ENCODE measurements at regions not wholly inside any gene's neighbourhood (a gene's known extent, or its start where the extent isn't known, plus 50 kb on each side); places are given as distances from the start of the nearest gene placed in this dataset.

- Histone ChIP-seq H3K9ac (ENCODE audit: low read length) (no peak overlapping the region), H3K9me3 (ENCODE audit: low read length) (no peaks in the 10 kb centered on the region), H3K4me3 (ENCODE audit: low read depth in 1 of 2, low read length in 2 of 2) (no peak overlapping the region), H3K36me3 (ENCODE audit: insufficient read depth, low read length) (no peaks in the 10 kb centered on the region), H3K27ac (ENCODE audit: low read depth, low read length) (no peak overlapping the region), H3K27me3 (ENCODE audit: control insufficient read depth in 1 of 2, insufficient read depth in 2 of 2, low read length in 2 of 2) (no peaks in the 10 kb centered on the region), H3K4me1 (ENCODE audit: insufficient read depth, low read length) (no peaks in the 10 kb centered on the region)
Observed at GRCh38 chr22:27566602-27567001, 235.0 kb downstream of the MN1 start.

DNA sequence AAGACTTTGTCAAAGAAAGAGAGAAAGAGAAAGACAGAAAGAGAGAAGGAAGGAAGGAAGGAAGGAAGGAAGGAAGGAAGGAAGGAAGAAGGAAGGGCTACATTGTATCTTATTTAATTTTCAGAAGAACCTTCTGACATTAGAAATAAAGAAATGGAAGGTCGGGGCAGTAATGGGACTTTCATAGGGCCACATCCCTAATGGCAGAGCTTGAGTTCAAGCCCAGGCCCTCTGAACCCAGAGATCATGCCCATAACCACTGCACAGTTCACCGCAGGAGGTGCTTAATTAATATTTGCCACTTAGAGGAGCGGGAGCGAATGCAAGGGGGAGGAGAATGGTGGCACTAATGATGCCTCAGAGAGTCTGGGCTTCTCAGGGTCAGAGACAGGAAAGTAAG lies 233.3 kb downstream of the MN1 start:
- H3K36me3 ChIP-seq (ENCODE audit: insufficient read depth, low read length), result no peaks in the 10 kb centered on the region
- H3K27me3 ChIP-seq (ENCODE audit: control insufficient read depth in 1 of 2, insufficient read depth in 2 of 2, low read length in 2 of 2), result peaks cover 6% of the 10 kb centered on the region in 2 donors
- peaks cover 7% of the 10 kb centered on the region for H3K9me3 ChIP-seq (ENCODE audit: low read length)
- no peak overlapping the region for H3K27ac ChIP-seq (ENCODE audit: low read depth, low read length)
- H3K9ac ChIP-seq (ENCODE audit: low read length), result no peak overlapping the region
- H3K4me1 ChIP-seq (ENCODE audit: insufficient read depth, low read length), result no peaks in the 10 kb centered on the region
- H3K4me3 ChIP-seq (ENCODE audit: low read depth in 1 of 2, low read length in 2 of 2), result no peak overlapping the region

DNA sequence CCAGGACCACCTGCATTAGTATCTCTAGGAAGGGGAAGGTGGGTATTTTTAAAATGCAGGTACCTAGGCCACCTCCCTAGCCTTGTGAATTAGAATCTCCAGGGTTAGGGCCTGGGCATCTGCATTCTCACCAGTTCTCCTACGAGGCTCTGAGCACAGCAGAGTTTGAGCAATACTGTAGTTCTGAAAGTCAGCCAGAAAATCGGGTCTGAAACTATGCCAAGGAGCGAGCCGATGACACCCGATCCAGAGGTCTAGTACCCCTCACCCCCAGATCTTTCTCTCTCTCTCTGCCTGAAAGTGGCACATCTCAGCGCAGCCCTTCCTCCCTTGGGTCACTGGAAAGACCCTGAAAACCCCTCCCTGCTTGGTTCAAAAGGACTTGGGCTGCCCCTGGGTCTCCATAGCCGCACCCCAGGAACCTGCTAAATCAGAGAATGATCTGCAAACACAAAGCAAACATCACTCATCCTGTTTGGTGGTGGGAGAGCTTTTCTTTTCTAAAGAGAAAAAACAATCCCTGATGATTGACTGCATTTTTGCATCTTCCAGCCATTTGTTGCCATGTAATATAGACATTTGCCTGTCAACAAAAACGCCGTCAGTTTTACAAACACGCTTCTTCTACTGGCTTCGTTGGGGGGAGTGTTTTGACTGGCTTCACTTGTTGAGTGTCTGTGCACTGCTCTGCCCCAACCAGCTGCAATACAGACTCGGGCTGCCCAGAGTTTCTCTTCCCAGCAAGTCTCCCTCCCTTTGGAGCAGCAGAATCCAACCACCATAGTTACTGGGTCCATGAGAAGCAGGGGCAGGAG lies 229.9 kb downstream of the MN1 start:
- H3K27ac ChIP-seq (ENCODE audit: low read depth, low read length), result no peak overlapping the region
- H3K27me3 ChIP-seq (ENCODE audit: control insufficient read depth in 1 of 2, insufficient read depth in 2 of 2, low read length in 2 of 2), result peaks cover 6 to 11% of the 10 kb centered on the region in 2 donors
- H3K9me3 ChIP-seq (ENCODE audit: low read length), result peaks cover 7% of the 10 kb centered on the region
- H3K36me3 ChIP-seq (ENCODE audit: insufficient read depth, low read length), result no peaks in the 10 kb centered on the region
- no peaks in the 10 kb centered on the region for H3K4me1 ChIP-seq (ENCODE audit: insufficient read depth, low read length)
- H3K9ac ChIP-seq (ENCODE audit: low read length), result no peak overlapping the region
- no peak overlapping the region for H3K4me3 ChIP-seq (ENCODE audit: low read depth in 1 of 2, low read length in 2 of 2)

DNA sequence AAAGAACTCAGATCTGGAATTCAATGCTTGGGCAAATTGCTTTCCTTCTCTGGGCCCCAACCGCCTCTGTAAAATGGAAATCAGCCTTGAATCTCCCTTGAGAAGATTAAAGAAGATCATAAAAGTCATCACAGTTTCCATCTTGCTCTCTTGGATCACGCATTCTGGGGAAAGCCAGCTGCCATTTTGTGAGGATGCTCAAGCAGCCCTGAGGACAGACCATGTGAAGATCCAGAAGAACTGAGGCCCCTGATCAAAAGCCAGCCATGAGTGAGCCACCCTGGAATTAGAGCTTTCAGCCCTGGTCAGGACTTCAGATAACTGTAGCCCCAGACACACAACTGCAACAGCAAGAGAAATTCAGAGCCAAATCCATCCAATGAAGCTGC lies 229.3 kb downstream of the MN1 start:
- Histone ChIP-seq H3K4me1 (ENCODE audit: insufficient read depth, low read length) (no peaks in the 10 kb centered on the region), H3K9ac (ENCODE audit: low read length) (no peak overlapping the region), H3K4me3 (ENCODE audit: low read depth in 1 of 2, low read length in 2 of 2) (no peak overlapping the region), H3K27me3 (ENCODE audit: control insufficient read depth in 1 of 2, insufficient read depth in 2 of 2, low read length in 2 of 2) (peaks cover 6 to 11% of the 10 kb centered on the region in 2 donors), H3K27ac (ENCODE audit: low read depth, low read length) (no peak overlapping the region), H3K36me3 (ENCODE audit: insufficient read depth, low read length) (no peaks in the 10 kb centered on the region), H3K9me3 (ENCODE audit: low read length) (peaks cover 7% of the 10 kb centered on the region)

GRCh38 chr22:27573280-27574001 lies 228.1 kb downstream of the MN1 start:
- Histone ChIP-seq H3K9ac (ENCODE audit: low read length) (no peak overlapping the region), H3K27me3 (ENCODE audit: control insufficient read depth in 1 of 2, insufficient read depth in 2 of 2, low read length in 2 of 2) (peaks cover 6 to 11% of the 10 kb centered on the region in 2 donors), H3K27ac (ENCODE audit: low read depth, low read length) (no peak overlapping the region), H3K4me3 (ENCODE audit: low read depth in 1 of 2, low read length in 2 of 2) (no peak overlapping the region), H3K4me1 (ENCODE audit: insufficient read depth, low read length) (no peaks in the 10 kb centered on the region), H3K9me3 (ENCODE audit: low read length) (peaks cover 7% of the 10 kb centered on the region), H3K36me3 (ENCODE audit: insufficient read depth, low read length) (no peaks in the 10 kb centered on the region)

GRCh38 chr22:27574002-27574366 lies 227.6 kb downstream of the MN1 start:
- Histone ChIP-seq H3K27ac (ENCODE audit: low read depth, low read length) (no peak overlapping the region), H3K9ac (ENCODE audit: low read length) (no peak overlapping the region), H3K9me3 (ENCODE audit: low read length) (peaks cover 7% of the 10 kb centered on the region), H3K4me1 (ENCODE audit: insufficient read depth, low read length) (no peaks in the 10 kb centered on the region), H3K36me3 (ENCODE audit: insufficient read depth, low read length) (no peaks in the 10 kb centered on the region), H3K27me3 (ENCODE audit: control insufficient read depth in 1 of 2, insufficient read depth in 2 of 2, low read length in 2 of 2) (peaks cover 6 to 11% of the 10 kb centered on the region in 2 donors), H3K4me3 (ENCODE audit: low read depth in 1 of 2, low read length in 2 of 2) (no peak overlapping the region)

DNA sequence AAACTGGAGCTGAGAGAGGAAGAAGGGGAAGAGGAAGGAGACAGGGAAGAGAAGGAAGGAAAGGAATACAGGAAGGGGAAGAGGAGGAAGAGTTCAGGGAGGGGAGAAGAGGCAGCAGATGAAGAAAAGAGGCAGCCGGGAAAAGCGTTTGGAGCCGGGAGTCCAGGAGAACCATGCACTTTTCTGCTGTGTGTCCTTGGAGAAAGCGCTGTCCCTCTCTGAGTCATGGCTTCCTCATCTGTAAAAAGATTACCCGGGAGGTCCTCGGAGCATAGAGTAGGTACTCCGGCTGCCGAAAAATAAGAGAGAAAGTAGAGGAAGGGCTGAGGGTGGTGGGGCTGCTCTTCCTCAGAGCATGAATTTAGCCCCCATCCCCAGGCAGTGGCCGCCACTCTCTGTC lies 226.9 kb downstream of the MN1 start:
- no peak overlapping the region for H3K27ac ChIP-seq (ENCODE audit: low read depth, low read length)
- no peaks in the 10 kb centered on the region for H3K4me1 ChIP-seq (ENCODE audit: insufficient read depth, low read length)
- no peak overlapping the region for H3K4me3 ChIP-seq (ENCODE audit: low read depth in 1 of 2, low read length in 2 of 2)
- H3K9me3 ChIP-seq (ENCODE audit: low read length), result peaks cover 7% of the 10 kb centered on the region
- peaks cover 6 to 11% of the 10 kb centered on the region in 2 donors for H3K27me3 ChIP-seq (ENCODE audit: control insufficient read depth in 1 of 2, insufficient read depth in 2 of 2, low read length in 2 of 2)
- no peak overlapping the region for H3K9ac ChIP-seq (ENCODE audit: low read length)
- no peaks in the 10 kb centered on the region for H3K36me3 ChIP-seq (ENCODE audit: insufficient read depth, low read length)

GRCh38 chr22:27575348-27575747 lies 226.2 kb downstream of the MN1 start:
- Histone ChIP-seq H3K9me3 (ENCODE audit: low read length) (peaks cover 7% of the 10 kb centered on the region), H3K36me3 (ENCODE audit: insufficient read depth, low read length) (no peaks in the 10 kb centered on the region), H3K27ac (ENCODE audit: low read depth, low read length) (no peak overlapping the region), H3K27me3 (ENCODE audit: control insufficient read depth in 1 of 2, insufficient read depth in 2 of 2, low read length in 2 of 2) (peaks cover 6 to 11% of the 10 kb centered on the region in 2 donors), H3K4me1 (ENCODE audit: insufficient read depth, low read length) (no peaks in the 10 kb centered on the region), H3K4me3 (ENCODE audit: low read depth in 1 of 2, low read length in 2 of 2) (no peak overlapping the region), H3K9ac (ENCODE audit: low read length) (no peak overlapping the region)

- H3K27me3 ChIP-seq (ENCODE audit: control insufficient read depth in 1 of 2, insufficient read depth in 2 of 2, low read length in 2 of 2), result peaks cover 6 to 11% of the 10 kb centered on the region in 2 donors
- peaks cover 7% of the 10 kb centered on the region for H3K9me3 ChIP-seq (ENCODE audit: low read length)
- H3K36me3 ChIP-seq (ENCODE audit: insufficient read depth, low read length), result no peaks in the 10 kb centered on the region
- H3K27ac ChIP-seq (ENCODE audit: low read depth, low read length), result no peak overlapping the region
- no peak overlapping the region for H3K4me3 ChIP-seq (ENCODE audit: low read depth in 1 of 2, low read length in 2 of 2)
- H3K9ac ChIP-seq (ENCODE audit: low read length), result no peak overlapping the region
- no peaks in the 10 kb centered on the region for H3K4me1 ChIP-seq (ENCODE audit: insufficient read depth, low read length)
Observed at GRCh38 chr22:27576413-27576812, 225.1 kb downstream of the MN1 start.

- Histone ChIP-seq H3K4me3 (ENCODE audit: low read depth in 1 of 2, low read length in 2 of 2) (no peak overlapping the region), H3K9ac (ENCODE audit: low read length) (no peak overlapping the region), H3K4me1 (ENCODE audit: insufficient read depth, low read length) (no peaks in the 10 kb centered on the region), H3K9me3 (ENCODE audit: low read length) (peaks cover 7% of the 10 kb centered on the region), H3K36me3 (ENCODE audit: insufficient read depth, low read length) (no peaks in the 10 kb centered on the region), H3K27ac (ENCODE audit: low read depth, low read length) (no peak overlapping the region), H3K27me3 (ENCODE audit: control insufficient read depth in 1 of 2, insufficient read depth in 2 of 2, low read length in 2 of 2) (peaks cover 6 to 11% of the 10 kb centered on the region in 2 donors)
Observed at GRCh38 chr22:27576815-27577573, 224.6 kb downstream of the MN1 start.

DNA sequence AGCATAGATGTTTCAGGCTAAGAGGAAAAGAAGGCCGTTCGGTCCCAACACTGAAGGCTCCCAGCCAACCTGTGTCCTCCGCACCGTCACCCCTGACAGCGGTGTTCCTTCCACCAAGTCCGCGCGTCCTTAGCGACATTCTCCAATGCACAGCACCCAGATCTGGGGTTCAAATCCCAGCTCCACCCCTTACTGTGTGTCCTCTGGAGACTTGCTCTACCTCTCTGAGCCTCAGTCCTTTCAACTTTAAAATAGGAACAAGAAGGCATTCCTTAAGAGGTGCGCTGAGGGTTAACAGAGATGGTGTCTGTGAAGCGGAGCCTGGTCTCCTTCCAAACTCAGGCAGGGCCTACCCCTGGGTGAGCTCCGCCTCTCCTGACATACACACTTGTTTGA lies 224.0 kb downstream of the MN1 start:
- Histone ChIP-seq H3K27ac (ENCODE audit: low read depth, low read length) (no peak overlapping the region), H3K9me3 (ENCODE audit: low read length) (peaks cover 2% of the 10 kb centered on the region), H3K9ac (ENCODE audit: low read length) (no peak overlapping the region), H3K4me3 (ENCODE audit: low read depth in 1 of 2, low read length in 2 of 2) (no peak overlapping the region), H3K27me3 (ENCODE audit: control insufficient read depth in 1 of 2, insufficient read depth in 2 of 2, low read length in 2 of 2) (peaks cover 2 to 11% of the 10 kb centered on the region in 2 donors), H3K36me3 (ENCODE audit: insufficient read depth, low read length) (no peaks in the 10 kb centered on the region), H3K4me1 (ENCODE audit: insufficient read depth, low read length) (no peaks in the 10 kb centered on the region)

Measured in muscle layer of colon (tissue), 2 donors.